OCI-LY1 (cell line): ENCODE measurements at regions not wholly inside any gene's neighbourhood (a gene's known extent, or its start where the extent isn't known, plus 50 kb on each side); places are given as distances from the start of the nearest gene placed in this dataset.

Source experiments
- EZH2 ChIP-seq: fragments of 200-600 bp; sonication (generic), shearing (Covaris generic); IDR thresholded peaks from 2 replicates; pipeline ENCODE4 v1.8.0; 2017; ENCODE audit warnings: borderline replicate concordance, mixed run types, mild to moderate bottlenecking, antibody characterized with exemption, low read length, moderate library complexity, mixed read lengths
- TF ChIP-seq, protein P1 (sequence below): fragments of 200-600 bp; sonication (generic), shearing (Covaris generic); IDR thresholded peaks from 2 replicates; pipeline ENCODE4 v1.5.1; 2017; ENCODE audit warnings: mild to moderate bottlenecking, antibody characterized with exemption, low read length, moderate library complexity, mixed read lengths

DNA sequence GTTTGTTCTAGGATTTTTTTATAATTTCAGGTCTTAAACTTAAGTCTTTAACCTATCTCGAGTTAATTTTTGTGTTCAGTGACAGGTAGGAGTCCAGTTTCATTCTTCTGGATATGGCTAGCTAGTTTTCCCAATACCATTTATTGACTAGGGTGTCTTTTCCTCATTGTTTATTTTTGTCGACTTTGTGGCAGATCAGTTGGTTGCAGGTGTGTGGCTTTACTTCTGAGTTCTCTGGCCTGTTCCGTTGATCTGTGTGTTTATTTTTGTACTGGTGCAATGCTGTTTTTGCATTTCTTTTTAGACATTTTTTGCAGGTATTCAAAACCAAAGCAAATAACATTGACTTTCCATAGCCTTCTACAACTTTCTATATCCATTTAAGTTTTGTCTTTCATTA is 121.7 kb downstream of the ETNK1 start:
- TF ChIP-seq, protein P1, sequence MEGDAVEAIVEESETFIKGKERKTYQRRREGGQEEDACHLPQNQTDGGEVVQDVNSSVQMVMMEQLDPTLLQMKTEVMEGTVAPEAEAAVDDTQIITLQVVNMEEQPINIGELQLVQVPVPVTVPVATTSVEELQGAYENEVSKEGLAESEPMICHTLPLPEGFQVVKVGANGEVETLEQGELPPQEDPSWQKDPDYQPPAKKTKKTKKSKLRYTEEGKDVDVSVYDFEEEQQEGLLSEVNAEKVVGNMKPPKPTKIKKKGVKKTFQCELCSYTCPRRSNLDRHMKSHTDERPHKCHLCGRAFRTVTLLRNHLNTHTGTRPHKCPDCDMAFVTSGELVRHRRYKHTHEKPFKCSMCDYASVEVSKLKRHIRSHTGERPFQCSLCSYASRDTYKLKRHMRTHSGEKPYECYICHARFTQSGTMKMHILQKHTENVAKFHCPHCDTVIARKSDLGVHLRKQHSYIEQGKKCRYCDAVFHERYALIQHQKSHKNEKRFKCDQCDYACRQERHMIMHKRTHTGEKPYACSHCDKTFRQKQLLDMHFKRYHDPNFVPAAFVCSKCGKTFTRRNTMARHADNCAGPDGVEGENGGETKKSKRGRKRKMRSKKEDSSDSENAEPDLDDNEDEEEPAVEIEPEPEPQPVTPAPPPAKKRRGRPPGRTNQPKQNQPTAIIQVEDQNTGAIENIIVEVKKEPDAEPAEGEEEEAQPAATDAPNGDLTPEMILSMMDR, result no peak
- TF ChIP-seq EZH2, result no peak
